Large intestine (tissue), 3 donors: ENCODE measurements at regions not wholly inside any gene's neighbourhood (a gene's known extent, or its start where the extent isn't known, plus 50 kb on each side); places are given as distances from the start of the nearest gene placed in this dataset.

ENCODE experiments used
- DNase-seq, 2 donors: peaks; one replicate each; pipeline versions ENCODE4 v3.0.0 to v3.0.0-alpha.2; 2013
- H3K27ac ChIP-seq: one replicate; pipeline ENCODE4 v1.5.1; 2013; ENCODE audit warnings: low read length
- H3K27me3 ChIP-seq: 2 replicates; pipeline ENCODE4 v1.6.1; 2013; ENCODE audit warnings: low read length; ENCODE audit not compliant: control insufficient read depth, insufficient read depth
- H3K36me3 ChIP-seq: 2 replicates; pipeline ENCODE4 v1.6.1; 2013; ENCODE audit warnings: low read length; ENCODE audit not compliant: control insufficient read depth, insufficient read depth
- H3K4me1 ChIP-seq: one replicate; pipeline ENCODE4 v1.6.1; 2013; ENCODE audit warnings: low read length; ENCODE audit not compliant: control insufficient read depth, insufficient read depth
- H3K4me3 ChIP-seq: one replicate; pipeline ENCODE4 v1.5.1; 2013; ENCODE audit warnings: low read length
- H3K9me3 ChIP-seq: one replicate; pipeline ENCODE4 v1.6.1; 2013; ENCODE audit warnings: mild to moderate bottlenecking, low read depth, low read length, moderate library complexity; ENCODE audit not compliant: control insufficient read depth
- WGBS: methylation state at CpG from one replicate; pipeline ENCODE4 v1.1.5; 2013; ENCODE audit warnings: low lambda C conversion rate; ENCODE audit not compliant: insufficient coverage; 5-methylcytosine and 5-hydroxymethylcytosine counted together

GRCh38 chr1:50300297-50300696 is 122.9 kb downstream of the DMRTA2 start:
- WGBS, result 100% methylated on average over 1 of the region's 4 CpGs

GRCh38 chr1:50295566-50295965 is 127.7 kb downstream of the DMRTA2 start:
- H3K4me1 ChIP-seq, result no peaks in the 10 kb centered on the region
- no peak overlapping the region for H3K4me3 ChIP-seq
- H3K9me3 ChIP-seq, result no peaks in the 10 kb centered on the region
- no peak for DNase-seq
- H3K27ac ChIP-seq, result no peak overlapping the region
- no peaks in the 10 kb centered on the region for H3K27me3 ChIP-seq
- H3K36me3 ChIP-seq, result no peaks in the 10 kb centered on the region
- WGBS, result no CpG with 5 or more reads among the region's 5 CpGs

More at GRCh38 chr1:50300297-50300696, 122.9 kb downstream of the DMRTA2 start:
- Histone ChIP-seq H3K27me3 (no peaks in the 10 kb centered on the region), H3K9me3 (no peaks in the 10 kb centered on the region), H3K27ac (no peak overlapping the region), H3K4me3 (no peak overlapping the region), H3K36me3 (no peaks in the 10 kb centered on the region), H3K4me1 (no peaks in the 10 kb centered on the region)
- DNase-seq, result no peak

DNA sequence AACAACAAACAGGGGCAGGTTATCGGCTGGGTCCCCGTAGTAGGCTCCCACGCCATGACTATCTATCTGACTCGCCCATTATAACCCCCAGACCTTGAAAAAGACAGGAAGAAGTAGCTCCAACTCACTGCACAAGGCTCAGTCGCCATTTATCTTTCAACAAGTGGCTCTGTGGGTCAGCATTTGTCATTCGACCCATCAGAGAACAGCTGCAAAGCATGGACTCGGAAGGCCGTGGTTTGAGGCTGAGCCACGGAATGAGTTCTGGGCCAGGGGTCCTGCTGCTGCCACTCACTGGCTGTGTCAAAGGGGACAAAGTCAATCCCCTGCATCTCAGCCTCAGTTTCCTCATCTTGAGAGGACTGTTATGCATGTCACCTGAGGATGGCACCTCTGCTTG is 131.0 kb downstream of the DMRTA2 start:
- no peak for DNase-seq
- Histone ChIP-seq H3K27ac (no peak overlapping the region), H3K9me3 (no peaks in the 10 kb centered on the region), H3K36me3 (no peaks in the 10 kb centered on the region), H3K4me1 (no peaks in the 10 kb centered on the region), H3K27me3 (no peaks in the 10 kb centered on the region), H3K4me3 (no peak overlapping the region)
- WGBS, result no CpG with 5 or more reads among the region's 9 CpGs

GRCh38 chr1:50289495-50289894 is 133.7 kb downstream of the DMRTA2 start:
- Histone ChIP-seq H3K4me3 (no peak overlapping the region), H3K4me1 (no peaks in the 10 kb centered on the region), H3K36me3 (no peaks in the 10 kb centered on the region), H3K27ac (no peak overlapping the region), H3K9me3 (no peaks in the 10 kb centered on the region), H3K27me3 (no peaks in the 10 kb centered on the region)
- no CpG with 5 or more reads among the region's 3 CpGs for WGBS
- DNase-seq, result no peak

DNA sequence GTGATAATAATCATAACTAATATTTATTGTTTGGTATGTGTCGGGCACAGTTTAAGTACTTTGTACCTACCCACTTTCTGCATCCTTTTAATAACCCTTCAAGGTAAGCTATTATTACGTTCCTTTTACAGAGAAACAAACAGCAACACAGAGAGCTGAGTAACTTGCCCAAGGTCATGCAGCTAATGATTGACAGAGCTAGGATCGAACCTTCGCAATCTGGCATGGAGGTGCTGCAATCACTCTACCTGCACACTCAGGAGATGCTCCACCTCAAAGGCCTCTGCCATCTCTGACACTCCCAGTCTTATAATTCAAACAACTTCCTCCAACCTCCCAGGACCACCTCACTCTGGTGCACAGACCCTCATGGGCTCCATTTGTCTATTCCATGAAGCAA is 137.2 kb downstream of the DMRTA2 start:
- no CpG with 5 or more reads among the region's 4 CpGs for WGBS
- Histone ChIP-seq H3K9me3 (no peaks in the 10 kb centered on the region), H3K27me3 (no peaks in the 10 kb centered on the region), H3K27ac (no peak overlapping the region), H3K36me3 (no peaks in the 10 kb centered on the region), H3K4me1 (no peaks in the 10 kb centered on the region), H3K4me3 (no peak overlapping the region)
- DNase-seq, result no peak

- H3K27ac ChIP-seq, result no peak overlapping the region
- DNase-seq, result peak in 1 of 2 donors; percentile 17
- no peak overlapping the region for H3K4me3 ChIP-seq
- no peaks in the 10 kb centered on the region for H3K36me3 ChIP-seq
- peaks cover 13% of the 10 kb centered on the region for H3K27me3 ChIP-seq
- H3K9me3 ChIP-seq, result no peaks in the 10 kb centered on the region
- 7% methylated on average over 3 of the region's 7 CpGs for WGBS
- H3K4me1 ChIP-seq, result no peaks in the 10 kb centered on the region
Observed at GRCh38 chr1:50279622-50280330, 143.5 kb downstream of the DMRTA2 start.

DNA sequence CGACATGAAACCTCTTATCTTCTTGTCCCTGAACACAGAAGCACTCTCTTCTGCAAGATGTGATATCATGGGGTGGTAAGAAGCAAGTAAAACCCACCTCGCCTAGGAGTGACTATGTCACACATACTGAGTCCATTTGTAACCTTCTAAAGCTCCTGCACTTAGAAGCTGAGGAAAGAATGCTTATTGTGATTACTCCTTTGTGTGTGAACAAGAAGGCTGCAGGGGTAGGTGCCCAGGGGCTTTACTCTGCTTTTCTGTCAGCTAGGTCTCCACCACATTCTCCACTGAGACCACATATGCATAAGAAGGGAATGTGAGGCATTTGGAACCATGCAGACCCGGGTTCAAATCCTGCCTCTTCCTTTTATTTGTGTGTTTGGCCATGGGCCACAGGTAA is 144.3 kb downstream of the DMRTA2 start:
- no peak for DNase-seq
- no peaks in the 10 kb centered on the region for H3K9me3 ChIP-seq
- peaks cover 13% of the 10 kb centered on the region for H3K27me3 ChIP-seq
- no peaks in the 10 kb centered on the region for H3K4me1 ChIP-seq
- WGBS, result no CpG with 5 or more reads among the region's 3 CpGs
- no peak overlapping the region for H3K4me3 ChIP-seq
- H3K27ac ChIP-seq, result no peak overlapping the region
- H3K36me3 ChIP-seq, result no peaks in the 10 kb centered on the region

- Histone ChIP-seq H3K4me1 (no peaks in the 10 kb centered on the region), H3K27ac (no peak overlapping the region), H3K9me3 (no peaks in the 10 kb centered on the region), H3K27me3 (peaks cover 13% of the 10 kb centered on the region), H3K36me3 (no peaks in the 10 kb centered on the region), H3K4me3 (no peak overlapping the region)
- WGBS, result no CpG with 5 or more reads among the region's 7 CpGs
- DNase-seq, result no peak
Observed at GRCh38 chr1:50278410-50278809, 144.8 kb downstream of the DMRTA2 start.

DNA sequence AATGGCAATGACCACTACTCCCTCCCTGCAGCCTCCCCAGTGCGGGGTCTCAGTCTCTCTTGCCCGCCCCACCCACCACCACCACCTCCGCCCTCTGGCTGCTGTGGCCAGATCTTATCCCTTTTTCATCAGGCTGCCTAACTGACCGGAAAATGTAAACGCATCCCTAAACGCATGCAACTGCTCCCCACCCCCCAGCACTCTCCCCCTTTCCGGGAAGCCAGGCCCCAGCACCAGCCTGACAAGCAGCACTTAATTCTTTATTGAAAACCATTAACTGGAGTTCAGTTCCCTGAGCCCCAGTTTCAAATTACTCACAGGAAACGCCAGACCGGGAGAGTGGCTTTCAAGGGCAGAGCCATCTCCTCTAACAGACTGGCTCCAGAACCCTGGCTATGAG is 147.7 kb downstream of the DMRTA2 start:
- no peak overlapping the region for H3K27ac ChIP-seq
- H3K27me3 ChIP-seq, result peaks cover 13% of the 10 kb centered on the region
- H3K4me1 ChIP-seq, result no peaks in the 10 kb centered on the region
- no peak overlapping the region for H3K4me3 ChIP-seq
- no peaks in the 10 kb centered on the region for H3K9me3 ChIP-seq
- no peak for DNase-seq
- no peaks in the 10 kb centered on the region for H3K36me3 ChIP-seq
- WGBS, result no CpG with 5 or more reads among the region's 9 CpGs

DNA sequence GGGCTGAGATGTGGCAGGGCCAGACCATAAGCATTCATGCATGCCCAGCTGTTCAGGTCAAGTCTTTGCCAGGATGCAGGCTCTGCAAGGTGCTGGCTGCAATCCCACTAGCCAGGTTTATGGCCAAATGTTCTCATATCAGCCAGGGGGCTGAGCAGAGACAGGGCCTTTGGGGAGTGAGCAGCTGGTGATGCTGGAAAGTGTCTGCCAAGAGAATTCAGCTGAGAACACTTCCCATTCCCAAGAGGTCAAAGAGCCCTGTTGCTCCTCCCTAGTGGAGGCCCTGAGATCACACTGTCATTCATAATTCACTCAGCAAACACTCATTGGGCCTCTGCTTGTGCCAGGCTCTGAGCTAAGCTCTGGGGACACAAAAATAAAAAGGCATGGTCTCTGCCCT is 150.3 kb downstream of the DMRTA2 start:
- Histone ChIP-seq H3K27ac (no peak overlapping the region), H3K9me3 (no peaks in the 10 kb centered on the region), H3K4me3 (no peak overlapping the region)

DNA sequence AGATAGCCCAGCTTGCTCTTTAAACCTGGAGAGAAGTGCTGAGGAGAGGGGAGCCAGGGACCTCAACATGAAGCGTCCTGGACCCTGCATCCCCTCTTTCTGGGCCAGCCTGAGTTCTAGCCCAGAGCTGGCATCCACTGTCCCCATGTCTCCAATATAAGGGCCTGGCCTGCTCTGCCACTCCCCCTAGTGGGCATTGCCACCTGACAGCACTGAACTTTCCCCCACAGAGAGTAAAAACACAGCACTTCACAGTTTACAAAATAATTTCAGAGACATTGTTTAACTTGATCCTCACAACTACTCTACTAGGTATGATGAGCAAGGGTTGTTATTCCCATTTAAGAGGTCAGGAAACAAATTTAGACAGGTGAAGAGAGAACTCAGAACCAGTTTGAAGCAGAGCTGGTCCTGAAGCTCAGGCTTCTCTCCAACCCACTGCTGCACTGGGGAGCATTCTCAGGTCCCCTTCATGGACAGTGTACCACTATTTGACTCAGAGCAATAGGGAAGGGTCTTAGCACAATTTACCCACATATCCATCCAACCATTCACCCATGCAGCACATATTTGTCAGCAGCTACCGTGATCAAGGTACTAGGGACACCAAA is 151.2 kb downstream of the DMRTA2 start:
- DNase-seq, result peak in 1 of 2 donors; percentile 16
- WGBS, result no CpG with 5 or more reads among the region's 2 CpGs
- peaks cover 5% of the 10 kb centered on the region for H3K27me3 ChIP-seq

More for the DNA sequence above, 150.3 kb downstream of the DMRTA2 start:
- no peaks in the 10 kb centered on the region for H3K36me3 ChIP-seq
- no peaks in the 10 kb centered on the region for H3K4me1 ChIP-seq
- no peak for DNase-seq
- peaks cover 5% of the 10 kb centered on the region for H3K27me3 ChIP-seq

More for the DNA sequence above, 151.2 kb downstream of the DMRTA2 start:
- H3K36me3 ChIP-seq, result no peaks in the 10 kb centered on the region
- H3K4me3 ChIP-seq, result no peak overlapping the region
- no peaks in the 10 kb centered on the region for H3K9me3 ChIP-seq
- no peaks in the 10 kb centered on the region for H3K4me1 ChIP-seq
- no peak overlapping the region for H3K27ac ChIP-seq
